Activated T-cell treated with anti-CD3 and anti-CD28 coated beads for 4 hours (primary cell): ENCODE measurements at regions not wholly inside any gene's neighbourhood (a gene's known extent, or its start where the extent isn't known, plus 50 kb on each side); places are given as distances from the start of the nearest gene placed in this dataset.

Experiments used
- DNase-seq: peaks from one replicate; pipeline ENCODE4 v3.0.0-alpha.2; 2020

DNA sequence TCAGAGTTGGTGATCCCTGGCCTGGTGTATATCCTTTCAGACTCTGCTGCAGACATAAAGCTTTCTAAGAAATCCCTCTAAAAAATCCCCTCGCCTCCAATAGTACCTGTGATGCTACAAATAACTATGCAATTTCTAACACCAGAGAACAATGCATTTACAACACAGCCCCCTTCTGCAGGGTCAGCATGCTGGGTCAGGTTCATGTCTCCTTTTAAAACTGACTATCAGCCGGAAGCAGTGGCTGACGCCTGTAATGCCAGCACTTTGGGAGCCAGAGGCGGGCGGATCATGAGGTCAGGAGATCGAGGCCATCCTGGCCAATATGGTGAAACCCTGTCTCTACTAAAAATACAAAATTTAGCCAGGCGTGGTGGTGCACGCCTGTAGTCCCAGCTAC lies 77.0 kb upstream of the SPATA12 start:
- DNase-seq = no peak

DNA sequence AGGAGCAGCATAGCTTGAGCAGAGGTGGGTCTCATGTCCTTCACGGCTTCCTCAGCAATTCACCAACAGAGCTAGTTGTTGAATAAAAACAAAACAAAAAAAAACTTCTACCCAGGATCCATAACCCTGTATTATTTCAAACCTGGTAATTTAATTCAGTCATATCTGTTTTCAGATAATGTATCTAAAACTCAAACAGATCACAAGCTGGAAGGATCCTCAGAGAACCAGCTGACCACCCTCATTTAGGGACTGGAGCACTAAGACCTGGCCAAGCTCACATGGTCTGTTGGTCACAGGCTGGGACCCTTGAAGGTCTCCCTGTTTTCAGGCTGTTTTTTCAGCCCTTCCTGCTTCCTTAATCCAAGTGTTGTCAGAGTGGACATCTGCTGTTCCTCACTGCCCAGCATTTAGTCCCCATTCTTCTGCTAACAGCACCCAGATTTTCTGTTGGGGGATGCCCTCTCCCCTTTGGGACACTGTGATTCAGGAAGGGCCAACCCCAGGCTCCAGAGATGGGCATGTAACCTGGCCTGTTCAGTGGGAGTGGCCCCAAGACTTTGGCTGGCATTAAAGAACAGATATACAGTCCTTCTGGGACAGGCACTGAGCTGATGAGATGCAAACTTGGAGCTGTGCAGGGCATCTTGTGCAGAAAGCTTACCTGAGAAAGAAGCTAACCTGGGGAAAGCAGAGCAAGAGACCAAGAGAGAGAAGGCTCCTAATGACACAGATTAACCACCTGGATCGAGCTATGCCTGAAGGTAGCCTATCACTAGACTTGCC lies 78.8 kb upstream of the SPATA12 start:
- no peak for DNase-seq

DNA sequence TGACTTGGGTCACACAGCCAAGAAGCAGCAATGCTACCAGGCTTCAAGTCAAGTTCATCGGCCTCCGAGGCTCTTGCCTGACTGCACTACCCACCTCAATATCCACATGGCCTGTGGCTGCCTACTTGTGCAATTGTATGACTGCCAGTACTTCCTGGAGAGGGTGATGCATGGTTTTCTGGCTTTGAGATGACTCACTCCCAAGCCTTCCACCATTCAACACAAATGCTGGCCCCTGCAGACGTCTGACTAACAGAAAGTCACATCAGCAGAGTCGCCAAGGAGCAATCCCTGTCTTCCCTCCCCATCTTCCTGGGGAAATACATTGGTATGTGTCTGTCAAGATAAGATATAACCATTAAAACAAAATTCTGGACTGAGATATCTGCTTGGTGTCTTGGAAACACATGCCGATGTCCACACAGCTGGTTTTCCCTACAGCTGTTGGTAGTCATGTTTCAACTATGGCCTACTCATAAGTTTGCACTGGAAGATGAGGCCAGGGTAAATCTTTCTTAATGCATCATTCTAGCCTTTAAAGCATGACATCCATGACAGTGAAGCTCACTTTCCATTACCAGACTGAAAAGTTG lies 79.6 kb upstream of the SPATA12 start:
- DNase-seq = no peak

DNA sequence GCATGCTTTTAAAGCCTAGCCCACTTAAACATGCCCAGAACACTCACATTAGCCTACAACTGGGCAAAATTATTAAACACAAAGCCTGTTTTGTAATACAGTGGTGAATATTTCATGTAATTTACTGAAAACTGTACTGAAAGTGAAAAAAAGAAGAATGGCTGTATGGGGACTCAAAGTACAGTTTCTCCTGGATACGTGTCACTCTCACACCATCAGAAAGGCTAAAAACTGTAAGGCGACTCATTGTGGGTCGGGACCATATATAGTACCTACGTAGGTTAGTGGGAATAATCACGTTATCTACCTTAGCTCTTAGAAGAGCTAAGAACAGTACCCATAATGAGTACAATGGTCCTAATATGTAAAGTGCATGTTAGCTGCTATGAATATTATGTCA lies 80.2 kb upstream of the SPATA12 start:
- DNase-seq = no peak

DNA sequence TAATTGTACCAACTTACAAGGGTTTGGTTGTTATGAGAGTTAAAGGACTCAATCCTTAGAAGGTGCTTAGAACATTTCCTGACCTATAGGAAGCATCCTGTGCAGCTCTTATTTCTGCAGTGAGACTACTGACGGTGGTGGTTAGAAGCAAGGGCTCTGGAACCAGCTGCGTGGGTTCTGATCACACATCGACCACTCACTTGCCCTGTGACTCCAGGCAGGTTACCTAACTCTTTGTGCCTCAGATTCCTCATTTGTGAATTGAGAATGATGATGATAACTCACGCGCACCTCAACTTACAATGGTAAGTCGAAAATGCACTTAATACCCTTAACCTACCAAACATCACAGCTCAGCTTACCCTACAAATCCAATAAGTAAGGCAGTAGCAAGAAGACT lies 80.7 kb upstream of the SPATA12 start:
- DNase-seq = no peak

DNA sequence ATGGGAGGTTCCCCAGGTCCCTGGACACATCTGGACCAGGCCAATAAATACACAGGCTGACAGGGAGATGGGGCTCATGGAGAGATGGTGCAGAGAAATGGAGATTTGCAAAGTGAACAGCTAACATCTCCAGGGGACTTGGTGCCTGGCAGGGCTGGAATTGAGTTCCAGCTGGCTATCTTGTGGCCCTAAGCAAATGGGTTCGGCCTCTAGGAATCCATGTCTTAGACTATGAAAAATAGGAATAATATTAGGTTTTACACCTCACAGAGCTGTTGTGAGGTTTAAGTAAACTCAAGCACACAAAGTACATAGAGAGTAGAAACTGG lies 82.9 kb upstream of the SPATA12 start:
- DNase-seq = no peak

DNA sequence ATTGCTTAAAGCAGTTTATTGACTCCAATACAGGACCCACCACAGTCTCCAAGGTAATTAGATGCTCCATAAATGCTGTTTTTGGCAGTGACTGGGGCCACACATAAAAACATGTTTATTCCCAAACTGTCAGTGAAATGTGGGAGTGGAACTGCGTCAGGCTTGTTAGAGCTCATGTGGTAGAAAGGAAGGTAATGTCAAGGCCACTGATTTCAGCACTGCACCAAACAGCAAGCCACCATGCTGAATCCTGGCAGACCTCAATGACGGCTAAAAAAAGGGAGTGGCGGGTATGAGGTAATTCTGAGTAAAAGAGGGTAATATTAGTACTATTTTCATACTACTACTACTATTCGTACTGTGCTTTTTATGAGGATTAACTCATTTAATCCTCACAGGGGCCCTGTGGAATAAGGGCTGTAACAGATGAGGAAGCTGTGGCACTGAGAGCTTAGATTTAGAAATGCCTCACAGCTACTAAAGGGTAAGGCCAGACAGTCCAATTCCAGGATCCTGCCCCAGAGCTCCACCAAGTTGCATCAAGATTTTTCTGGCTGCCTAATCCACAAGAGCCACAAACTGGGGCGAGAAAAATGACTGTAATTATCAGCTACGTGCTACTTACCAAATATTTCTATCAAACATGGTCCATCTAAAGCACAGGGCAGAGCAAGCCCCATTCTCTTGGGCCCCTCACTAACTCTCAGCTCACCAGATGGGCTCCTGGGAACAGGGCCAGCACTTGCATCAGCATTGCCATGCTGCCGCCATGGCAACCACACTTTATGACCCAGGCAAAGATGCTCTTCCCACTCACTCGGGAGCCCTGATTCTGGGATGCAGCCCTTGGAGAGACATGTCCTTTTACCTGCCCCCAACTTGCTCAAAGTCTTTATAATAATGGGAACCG lies 83.6 kb upstream of the SPATA12 start:
- DNase-seq = no peak

DNA sequence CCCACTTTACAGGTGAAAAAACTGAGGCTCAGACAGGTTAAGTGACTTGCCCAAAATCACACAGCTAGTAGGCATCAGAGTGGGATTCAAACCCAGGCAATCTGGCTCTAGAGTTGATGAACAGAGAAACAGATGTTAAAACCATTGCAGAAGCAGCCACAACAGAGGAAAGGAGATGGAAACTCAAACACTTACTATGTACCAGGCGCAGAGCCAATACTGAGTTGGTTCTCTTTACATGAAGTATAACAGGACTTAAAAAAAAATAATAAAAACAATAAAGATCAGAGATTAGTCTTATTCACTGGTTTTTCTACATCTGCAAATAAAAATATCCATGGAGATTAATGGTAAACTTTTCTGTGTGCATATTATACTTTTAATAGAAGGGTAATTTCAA lies 84.9 kb upstream of the SPATA12 start:
- no peak for DNase-seq

DNA sequence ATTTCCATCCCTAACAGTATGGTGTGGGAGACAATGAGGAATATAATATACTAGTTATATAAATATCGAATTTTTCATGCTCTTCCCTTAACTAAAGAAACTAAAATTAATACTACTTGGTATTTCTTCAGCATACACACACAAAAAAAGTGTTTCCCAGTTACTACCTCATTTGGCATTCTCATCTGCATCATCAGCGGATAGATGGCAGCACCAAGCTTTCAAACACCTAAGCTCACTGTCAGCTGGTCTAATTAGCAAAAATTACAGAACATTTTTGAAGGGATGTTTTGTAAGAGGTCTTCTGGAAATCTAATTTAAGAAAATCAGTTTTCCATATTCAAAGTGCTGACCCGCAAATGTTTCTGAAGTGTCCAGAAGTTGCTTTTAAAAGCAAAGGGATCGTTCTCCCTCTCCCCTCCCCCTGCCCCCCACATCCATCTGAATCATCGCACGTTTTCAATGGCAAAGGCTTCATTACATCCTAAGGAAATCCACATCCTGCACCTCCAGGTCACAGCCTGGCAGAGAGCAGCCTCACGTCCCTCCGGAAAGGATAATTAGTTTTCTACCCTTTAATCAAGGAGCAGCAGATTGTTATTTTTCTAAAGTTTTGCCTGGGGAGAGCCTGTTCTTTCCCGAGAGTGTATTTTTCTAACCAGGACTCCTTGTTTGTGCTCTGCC lies 86.1 kb upstream of the SPATA12 start:
- no peak for DNase-seq

DNA sequence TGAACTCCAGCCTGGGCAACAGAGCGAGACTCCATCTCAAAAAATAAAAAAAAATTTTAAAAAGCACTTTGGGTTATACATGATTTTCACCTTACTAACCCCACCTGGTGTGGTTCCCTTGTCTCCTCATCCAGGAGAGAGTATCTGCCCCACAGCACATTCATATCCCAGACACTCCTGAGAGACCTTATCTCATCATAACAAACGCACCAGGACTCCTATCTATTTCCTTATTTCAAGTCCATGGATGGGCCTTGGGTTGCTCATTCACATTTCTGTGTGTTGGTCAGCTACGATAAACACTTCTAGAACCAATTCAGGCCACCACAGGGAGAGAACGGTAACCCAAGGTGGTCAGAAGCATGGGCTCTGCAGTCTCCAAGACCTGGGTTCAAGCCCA lies 88.6 kb upstream of the SPATA12 start:
- DNase-seq = no peak

DNA sequence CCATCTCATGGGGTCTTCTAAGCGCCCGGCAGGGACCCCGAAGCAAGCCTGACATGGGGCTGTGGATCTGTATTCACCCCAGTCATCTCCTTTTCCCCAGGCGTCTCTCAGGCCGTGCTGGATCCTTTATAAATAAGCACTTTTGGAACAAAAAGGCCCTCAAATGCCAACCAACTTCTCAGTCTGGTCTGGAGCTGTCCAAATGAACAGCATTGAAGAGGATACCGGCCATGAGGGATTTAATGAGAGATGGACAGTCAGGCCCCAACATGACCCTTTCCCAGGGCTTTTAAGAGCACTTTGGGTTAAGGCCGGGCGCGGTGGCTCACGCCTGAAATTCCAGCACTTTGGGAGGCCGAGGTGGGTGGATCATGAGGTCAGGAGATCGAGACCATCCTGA lies 89.2 kb upstream of the SPATA12 start:
- no peak for DNase-seq

DNA sequence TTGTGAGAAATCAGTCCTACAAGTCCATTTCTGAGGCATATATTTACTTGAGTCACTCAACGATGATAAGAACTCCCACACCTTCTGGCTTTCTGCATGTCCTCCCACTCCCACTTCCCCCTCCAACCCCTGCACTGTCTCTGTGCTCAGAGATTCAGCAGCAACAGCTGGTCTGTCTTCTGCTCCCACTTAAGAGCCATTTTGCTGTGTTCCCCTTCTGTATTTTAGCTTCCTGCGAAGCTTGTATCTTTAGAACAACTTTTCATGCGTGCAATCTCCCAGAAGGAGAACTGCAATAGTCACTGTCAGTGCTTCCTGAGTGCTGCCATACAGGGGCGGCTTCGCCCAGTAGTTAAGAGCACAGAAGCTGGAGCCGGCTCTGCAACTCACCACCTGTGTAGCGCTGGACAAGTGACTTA lies 90.0 kb upstream of the SPATA12 start:
- DNase-seq = no peak

DNA sequence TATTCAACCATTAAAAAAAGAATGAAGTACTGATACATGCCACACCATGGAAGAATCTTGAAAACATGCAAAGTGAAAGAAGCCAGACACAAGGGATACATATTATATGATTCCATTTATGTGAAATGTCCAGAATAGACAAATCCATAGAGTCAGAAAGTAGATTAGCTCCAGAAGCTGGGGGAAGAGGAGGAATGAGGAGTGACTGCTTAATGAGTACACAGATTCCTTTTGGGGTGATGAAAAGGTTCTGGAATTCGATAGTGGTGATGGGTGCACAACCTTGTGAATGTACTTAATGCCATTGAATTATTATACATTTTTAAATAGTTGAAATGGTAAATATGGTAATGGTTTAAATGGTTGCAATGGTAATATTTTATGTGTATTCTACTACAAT lies 90.6 kb upstream of the SPATA12 start:
- no peak for DNase-seq

DNA sequence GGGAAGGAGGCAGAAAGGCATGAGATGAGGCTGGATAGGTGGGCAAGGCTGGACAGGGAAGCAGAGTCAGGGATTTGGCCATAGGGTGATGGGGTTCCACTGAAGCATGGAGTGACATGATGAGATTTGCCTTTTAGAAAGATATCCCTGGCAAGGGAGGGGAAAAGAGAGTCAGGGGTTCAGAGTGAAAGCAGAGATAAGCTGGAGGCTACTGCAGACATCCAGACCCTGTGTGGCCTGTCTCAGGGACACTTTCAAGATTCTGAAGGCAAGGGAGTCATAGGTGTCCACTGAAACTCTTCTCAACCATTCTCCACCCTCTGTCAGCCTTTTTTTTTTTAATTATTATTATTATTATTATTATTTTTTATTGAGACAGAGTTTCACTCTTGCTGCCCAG lies 94.0 kb upstream of the SPATA12 start:
- DNase-seq = no peak

DNA sequence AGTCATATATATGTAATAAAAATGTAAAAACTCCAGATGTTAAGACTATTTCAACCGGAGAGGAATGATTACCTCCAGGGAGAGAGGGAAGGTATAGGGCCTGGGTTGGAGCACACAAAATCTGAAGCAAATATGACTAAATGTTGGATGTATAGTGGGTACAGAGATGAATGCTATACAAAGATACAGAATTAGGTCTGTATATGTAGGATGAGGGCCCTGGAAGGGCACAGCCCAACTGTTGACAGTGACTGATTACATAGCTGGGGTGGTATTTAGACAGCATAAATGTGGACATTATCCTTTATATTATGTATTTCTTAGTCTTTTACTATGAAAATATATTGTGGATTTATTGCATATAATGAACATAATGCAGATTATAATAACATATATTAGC lies 94.4 kb upstream of the SPATA12 start:
- no peak for DNase-seq

DNA sequence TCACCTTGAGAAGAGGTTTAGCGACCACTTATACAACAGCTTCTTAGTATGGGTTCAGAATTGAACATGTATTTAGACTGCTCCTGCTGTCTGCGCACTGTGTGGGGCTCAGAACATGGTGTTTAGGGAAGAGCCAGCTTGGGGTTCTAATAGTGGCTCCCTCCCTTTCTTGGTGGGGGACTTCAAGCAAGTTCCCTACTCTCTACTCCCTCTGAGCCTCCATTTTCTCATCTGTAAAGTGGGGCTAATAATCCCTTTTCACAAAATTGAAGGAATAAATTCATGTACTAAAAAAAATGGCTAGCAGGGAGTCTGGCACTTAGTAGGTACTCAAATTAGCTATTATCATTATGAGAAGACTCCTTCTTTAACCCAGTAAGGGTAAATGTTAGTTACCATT lies 97.5 kb upstream of the SPATA12 start:
- DNase-seq = no peak

DNA sequence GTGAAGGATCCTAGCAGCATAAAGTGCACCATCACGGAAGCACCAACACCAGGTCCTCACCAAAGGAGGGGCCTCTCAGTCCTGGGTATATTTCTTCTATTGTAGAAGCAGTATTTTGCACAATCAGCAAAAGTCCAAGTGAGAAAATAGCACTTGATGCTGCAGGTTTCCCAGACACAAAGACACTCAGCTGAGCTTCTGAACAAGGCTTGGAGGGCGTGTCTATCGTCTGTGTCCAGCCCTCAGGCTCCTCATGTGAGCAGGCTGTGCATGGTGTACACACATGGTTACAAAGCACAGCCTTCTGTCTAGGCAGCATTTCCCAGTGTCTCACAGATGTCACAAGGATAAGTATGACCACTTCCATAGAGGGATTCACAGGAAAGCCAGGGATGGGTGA lies 98.3 kb upstream of the SPATA12 start:
- no peak for DNase-seq

DNA sequence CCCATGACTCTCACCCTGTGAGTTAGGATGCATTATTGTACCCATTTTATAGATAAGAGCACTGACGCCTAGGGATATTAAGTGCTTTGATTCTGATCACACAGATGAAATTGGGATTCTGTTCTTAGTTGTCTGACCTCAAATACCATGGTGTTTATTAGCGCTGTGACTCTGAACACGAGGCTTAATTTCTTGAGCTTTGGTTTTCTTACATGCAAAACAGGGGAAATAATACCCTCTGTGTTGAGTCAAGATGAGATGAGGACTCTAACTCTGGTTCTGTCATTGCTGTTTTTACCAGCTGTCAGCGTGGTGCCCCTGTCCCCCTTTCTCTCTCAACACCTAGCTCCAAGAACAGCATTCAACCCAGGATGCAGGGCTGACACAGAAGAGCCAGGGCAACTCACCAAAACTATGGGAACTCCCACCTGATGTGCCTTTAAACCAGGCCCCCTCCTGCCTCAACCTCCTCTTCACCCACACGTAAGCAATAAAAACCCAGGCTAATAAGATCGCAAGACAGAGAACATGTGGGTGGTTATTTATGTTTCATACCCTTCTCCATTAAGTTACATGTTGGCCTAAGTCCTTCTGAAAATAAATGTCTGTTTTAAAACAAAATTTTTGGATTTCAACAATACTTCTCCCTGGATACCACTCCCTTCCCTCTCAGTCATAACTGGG lies 100.1 kb upstream of the SPATA12 start:
- no peak for DNase-seq

DNA sequence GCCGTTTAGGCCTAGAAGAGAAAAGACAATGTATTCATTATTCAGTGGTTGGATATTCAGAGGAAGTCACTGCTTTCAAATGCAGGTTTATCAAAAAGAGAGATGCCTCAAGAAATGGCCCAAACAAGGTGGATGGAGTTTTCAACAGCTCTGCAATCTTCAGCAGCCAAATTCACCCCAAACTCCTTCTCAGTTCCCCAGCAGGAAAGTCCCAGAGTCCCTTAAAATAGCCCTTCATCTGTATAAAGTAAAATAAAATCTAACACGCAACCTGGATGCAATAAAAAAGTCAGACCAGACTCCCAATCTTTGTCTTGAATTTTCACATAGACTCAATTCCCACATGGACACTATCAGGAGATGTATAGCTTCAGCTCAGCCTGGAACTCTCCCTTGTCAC lies 101.6 kb upstream of the SPATA12 start:
- DNase-seq = no peak

DNA sequence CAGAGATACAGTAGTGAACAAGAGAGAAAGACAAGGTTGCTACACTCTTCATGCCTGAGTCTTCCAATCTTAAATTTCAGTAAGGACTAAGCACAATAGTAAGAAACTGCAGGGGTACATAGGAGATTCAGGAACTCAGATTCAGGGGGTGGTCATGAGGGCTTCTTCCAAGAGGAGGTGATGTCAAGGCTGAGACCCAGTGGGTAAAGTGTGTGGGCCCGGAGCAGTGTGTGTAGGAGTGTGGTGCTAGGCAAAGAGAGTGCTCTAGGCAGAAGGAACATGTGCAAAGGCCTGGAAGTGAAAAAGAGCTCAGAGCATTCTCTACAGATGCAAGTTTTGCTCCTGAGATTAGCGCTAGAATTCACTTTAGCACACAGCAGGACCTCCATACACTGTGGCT lies 102.9 kb upstream of the SPATA12 start:
- no peak for DNase-seq

DNA sequence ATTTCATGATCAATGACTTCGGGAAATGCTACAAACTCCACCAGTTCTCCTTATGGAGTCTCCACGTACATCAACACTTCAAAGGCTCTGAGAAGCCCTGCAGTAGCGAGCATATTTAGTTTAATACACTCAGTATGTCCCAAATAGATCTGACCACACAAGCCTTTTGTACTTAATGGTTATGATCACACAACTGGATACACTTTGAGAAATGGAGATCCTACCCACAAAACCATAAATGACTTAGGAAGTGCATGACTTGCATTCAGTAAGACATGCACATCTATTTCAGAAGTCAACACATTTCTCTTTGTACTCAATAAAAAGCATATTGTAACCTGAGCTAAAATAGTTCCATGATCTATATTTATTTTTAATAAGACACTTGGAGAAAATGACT lies 103.6 kb upstream of the SPATA12 start:
- no peak for DNase-seq

DNA sequence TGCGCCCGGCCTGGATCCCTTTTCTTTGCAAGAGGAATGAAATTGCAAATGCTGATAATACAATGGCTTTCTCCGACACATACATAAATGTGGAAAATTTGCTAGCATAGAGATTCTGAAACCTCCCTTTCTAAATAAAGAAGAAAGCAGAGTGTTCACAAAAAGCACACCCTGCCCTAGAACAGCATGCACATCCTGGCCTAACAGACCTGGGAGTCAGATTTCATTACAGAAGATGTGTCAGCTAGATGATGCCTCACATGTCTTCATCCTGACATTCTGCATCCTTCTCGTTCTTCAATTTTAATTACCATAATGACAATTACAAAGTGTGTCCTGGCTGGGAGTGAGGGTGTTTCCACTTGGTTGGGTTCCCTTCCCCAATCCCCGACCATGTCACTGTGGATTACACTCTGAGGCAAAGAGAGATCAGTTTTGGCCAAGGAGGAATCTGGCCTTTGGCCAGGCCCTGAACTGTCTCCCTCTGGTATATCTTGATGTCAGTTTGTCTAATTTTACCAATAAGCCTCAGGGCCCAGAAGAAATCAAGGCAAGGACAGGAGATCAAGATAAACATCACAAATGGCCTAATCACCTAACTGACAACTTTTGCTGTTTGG lies 104.9 kb upstream of the SPATA12 start:
- DNase-seq = no peak
